RPMI8226 (cell line): ENCODE measurements at regions not wholly inside any gene's neighbourhood (a gene's known extent, or its start where the extent isn't known, plus 50 kb on each side); places are given as distances from the start of the nearest gene placed in this dataset.

ENCODE experiments used
- DNase-seq: peaks from one replicate; pipeline ENCODE4 v3.0.0-alpha.2; 2015

- no peak for DNase-seq
These were observed 652.6 kb downstream of the CCDC171 start for GRCh38 chr9:16205455-16205854.

DNA sequence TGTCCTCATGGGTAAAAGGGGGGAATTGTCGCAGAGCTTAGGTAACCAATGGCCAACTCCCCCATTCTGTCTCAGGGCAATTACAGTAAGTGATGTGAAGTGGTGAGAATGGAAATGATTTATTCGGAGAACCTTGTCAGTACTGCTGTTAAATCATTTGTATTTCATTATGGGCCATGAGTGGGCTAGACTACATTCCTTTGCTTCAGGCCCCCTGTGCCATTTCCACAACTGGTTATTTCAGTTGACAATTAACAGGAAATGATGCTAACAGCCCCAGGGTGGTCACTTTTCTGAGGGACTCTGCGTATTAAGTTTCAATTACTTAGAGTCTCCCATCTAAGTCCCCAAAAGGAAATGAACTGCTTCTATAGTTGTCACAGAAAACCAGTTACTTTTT is 653.7 kb downstream of the CCDC171 start:
- DNase-seq, result no peak

DNA sequence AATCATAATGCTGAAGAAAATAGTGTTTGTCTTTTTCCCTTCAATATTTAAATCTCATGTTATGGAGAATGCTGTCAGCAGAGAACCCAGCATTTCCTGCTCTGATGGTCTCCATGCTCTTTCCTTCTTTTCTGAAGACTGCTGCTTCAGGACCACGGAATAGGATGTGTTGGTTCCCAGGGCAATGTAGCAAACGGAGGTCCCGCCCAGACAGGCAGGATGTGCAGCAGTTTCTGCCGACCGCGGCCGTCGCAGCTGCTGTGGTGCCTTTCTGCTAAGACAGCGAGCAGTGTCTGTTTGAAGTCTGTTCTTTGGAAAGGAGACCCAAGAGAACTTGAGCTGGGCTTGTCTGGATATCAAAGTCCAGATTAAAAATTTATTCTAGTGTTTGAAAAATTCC is 654.3 kb downstream of the CCDC171 start:
- peak; percentile 75 for DNase-seq

DNA sequence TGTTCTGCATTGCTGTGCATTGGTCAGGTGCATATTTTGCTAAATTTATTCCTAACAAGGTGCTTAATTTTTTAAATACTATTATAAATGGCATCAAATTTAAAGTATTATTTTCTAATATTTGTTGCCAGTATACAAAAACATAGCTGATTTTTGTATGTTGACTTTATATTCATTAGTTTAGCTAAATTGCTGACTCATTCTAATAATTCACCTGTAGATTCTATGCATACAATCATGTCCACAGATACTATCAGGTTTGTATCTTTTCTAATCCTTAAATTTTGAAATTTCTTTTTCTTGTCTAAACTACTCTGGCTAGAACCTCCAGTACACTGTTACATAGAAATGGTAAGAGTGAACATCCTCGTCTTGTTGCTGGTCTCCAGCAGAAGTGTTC is 657.6 kb downstream of the CCDC171 start:
- DNase-seq, result no peak

DNA sequence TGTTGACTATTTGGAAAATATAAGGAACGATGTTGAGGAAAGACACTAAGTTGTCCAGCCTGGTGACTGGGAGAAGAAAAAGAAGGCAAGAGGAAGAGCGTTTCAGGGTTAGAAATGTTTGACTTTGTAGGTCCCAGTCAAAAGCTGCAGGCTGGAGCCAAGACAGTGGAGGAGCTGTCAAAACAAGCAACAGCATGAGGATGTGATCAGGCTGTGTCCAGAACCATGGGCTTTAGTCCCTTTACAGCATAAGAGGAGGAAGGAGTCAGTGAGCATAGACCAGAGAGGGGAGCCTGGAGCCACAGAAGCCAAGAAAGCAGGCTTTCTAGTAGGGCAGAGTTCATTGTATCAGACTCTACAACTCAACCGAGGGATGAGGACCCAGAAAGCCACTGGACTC is 658.5 kb downstream of the BNC2 start:
- no peak for DNase-seq

GRCh38 chr9:16213781-16214515 is 656.5 kb downstream of the BNC2 start:
- DNase-seq, result no peak

- no peak for DNase-seq
These were observed 655.7 kb downstream of the BNC2 start for GRCh38 chr9:16214677-16215352.

DNA sequence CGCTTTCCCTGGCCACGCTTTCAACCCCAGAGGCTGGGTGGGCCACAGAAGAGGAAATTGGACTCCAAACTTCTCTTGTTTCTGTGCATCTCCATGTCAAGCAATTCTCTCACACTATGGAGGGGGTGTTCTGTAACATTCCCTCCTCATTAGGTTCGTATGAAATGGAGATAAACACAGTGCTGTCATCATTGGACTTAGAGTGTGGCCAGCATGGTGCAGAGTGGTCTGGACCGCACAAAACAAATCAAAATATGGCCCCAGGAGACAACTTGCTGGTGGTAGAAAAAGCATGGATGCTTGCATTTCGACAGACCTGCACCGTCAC is 655.2 kb downstream of the BNC2 start:
- no peak for DNase-seq

- DNase-seq, result no peak
These were observed 652.3 kb downstream of the BNC2 start for GRCh38 chr9:16217943-16218701.

DNA sequence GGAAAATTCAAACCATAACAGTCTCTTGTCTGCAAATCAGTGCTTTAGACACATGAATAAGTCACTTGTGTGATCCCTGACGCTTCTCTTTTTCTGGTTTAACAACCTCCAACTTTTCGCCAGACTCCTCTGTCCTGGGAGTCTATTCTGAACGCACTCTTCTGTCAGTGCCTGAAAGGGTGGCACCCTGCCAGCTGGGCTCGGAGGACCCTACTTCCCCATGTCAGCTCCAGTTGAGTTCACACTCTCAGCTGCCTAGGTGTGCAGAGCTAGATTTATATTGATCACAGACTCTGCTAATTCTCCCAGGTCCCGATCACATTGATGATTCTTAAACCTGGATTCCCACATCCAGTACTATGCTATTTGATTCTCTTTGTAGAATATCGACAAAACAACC is 649.1 kb downstream of the BNC2 start:
- peak; percentile 85 for DNase-seq

DNA sequence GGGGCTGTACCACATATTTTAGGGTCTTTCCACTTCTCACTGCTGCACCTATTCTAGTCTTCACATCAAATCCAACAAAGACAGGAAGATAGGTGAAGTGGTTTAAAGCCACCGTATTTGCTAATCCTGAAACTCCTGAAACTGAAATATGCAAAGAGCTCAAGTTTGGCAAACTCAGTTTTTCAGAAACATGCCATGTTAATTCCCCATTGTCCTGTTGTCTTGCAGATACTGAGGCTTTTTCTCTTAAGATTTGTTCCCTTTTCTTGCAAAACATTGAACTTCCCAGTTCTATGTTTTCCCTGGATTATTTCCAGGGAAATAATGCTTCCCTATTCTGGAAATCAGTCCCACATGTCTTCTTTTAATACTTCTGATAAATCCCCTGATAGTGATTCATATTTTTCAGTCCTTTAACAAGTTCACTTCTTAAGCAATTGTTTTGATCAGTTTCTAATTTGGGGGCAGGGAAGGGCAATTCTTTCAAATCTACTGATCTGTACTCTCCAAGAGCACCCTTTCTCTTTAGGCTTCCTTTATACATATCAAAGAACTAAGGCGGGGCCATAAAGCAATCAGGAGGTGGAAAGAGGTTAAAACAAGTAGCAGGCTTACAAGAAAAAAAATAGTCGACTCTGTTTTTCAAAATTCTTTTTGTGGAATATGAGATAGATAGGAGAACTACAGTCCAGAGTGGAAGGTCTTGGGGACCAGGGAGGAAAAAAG is 648.5 kb downstream of the BNC2 start:
- DNase-seq, result peak; percentile 14

GRCh38 chr9:16223074-16223871 is 647.2 kb downstream of the BNC2 start:
- DNase-seq, result peak; percentile 84

GRCh38 chr9:16230731-16231130 is 639.7 kb downstream of the BNC2 start:
- DNase-seq, result no peak

GRCh38 chr9:16236311-16236710 is 634.2 kb downstream of the BNC2 start:
- no peak for DNase-seq

GRCh38 chr9:16236882-16237281 is 633.6 kb downstream of the BNC2 start:
- DNase-seq, result no peak

DNA sequence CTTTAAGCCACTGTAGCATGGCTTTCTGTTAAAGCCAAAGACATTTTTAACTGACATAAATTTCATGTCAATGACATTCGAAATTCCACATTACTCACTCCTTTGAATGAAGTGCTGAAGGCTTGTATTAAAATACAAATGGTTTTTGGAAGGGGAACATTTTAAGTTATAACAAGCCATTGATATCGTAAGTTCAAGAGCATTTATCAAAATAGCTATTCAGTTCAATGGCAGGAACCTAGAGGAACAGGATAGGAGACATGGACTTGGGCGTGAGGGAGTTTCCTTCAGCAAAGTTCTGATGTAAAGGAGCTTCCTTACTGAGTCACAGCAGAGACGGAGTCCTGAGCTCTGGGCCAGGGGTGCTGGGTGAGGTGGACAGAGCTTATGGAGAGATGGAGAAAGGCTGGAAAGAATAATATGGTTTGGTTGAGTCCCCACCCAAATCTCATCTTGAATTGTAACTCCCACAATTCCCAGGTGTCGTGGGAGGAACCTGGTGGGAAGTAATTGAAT is 631.8 kb downstream of the BNC2 start:
- no peak for DNase-seq

DNA sequence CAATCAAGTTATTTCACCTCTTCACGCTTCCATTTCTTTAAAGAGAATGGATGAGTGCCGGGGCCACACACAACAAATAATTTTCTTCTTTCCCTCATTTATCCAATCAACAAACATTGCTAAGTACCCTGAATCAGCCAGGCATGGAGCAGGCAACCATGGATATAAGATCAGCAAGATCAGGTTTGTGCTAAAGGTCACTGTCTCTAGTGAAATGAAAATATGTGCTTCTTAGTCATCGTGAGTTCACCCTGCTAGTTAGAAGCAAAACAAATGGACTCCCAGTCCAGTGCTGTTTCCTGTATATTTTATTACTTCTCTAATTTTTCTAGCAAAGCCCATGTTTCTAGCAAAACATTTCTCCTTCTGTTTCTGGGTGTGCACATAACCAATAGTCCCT is 629.2 kb downstream of the BNC2 start:
- DNase-seq, result no peak

GRCh38 chr9:16243798-16244197 is 626.7 kb downstream of the BNC2 start:
- no peak for DNase-seq

DNA sequence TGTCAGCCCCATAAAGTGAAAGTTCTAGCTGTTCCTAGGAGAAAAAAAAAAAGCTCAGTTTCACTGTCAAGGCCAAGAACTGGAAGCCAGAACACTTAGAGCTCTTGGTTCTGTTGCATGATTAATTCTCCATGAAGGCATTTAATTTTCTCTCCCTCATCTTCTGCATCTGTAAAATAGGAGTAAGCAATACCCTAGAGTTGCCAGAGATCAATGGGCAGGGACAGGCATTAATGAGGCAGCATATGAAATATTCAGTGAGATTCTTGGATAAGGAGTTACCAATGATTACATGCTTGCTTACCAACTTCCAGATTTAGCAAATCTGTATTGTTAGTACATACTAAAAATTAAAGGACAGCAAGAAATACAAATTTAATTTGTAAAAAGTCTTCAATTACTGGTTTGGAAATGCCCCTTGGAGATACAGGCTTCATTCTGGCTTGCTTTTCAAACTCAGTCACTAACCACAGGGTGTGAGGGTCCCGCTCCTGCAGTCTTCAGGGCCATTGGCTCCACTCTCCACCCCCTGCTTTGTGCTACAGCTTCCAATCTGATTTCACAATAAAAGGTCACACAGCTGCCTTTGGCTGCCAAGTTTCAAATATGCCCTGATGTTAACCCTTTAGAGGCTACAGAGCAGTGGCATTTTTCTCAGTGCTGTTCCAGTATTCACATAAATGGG is 624.6 kb downstream of the BNC2 start:
- peak; percentile 24 for DNase-seq

DNA sequence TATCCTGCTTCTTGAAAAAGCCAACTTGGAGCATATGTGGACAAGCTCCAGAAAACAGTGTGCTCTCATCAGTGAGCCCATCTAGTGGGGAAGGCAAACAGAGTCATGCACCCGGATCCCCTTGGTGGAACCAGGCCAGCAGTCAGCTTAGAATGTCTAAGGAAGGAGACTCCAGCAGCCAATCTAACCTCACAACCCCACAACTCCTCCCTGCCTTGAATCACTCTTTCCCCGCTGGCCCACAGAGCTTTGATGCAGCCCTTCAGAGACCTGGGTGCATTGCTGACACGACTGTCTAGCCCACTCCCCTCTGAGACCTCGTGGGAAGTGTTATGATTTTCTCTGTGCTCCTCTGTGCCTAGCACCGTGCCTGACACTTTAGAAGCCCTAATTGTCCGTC is 623.7 kb downstream of the BNC2 start:
- DNase-seq, result no peak

DNA sequence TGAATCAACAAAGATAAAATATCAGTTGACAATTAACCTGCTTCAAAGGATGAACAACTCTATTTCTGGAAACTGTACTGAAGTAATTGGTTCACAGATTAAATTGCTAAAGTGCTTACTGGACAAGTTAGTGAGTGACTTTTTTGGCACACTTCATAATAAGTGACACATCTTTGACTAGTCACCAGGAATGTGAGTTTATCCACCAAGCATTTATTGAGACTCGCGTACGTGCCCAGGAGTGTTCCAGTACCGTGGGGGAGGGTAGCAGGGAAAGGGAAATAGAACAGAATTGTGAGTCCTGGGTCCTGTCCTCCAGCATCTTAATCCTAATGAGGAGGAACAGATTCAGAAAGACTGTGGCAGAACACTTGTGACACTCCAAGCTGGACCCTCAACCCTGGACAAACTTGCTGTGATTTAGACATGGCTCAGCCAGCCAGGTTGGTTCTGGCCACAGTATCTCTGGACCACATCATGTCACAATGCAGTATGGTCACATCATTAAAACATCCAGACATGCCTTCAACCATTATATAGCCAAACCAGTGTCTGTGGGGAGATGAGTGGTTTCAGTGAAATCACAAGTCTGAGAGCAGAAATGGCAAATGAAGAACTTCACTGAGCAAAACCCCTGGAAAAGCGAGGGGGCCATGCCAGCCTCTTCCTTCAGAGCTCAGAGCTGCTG is 623.1 kb downstream of the BNC2 start:
- DNase-seq, result peak; percentile 16
